NCI-H2029 (cell line): ENCODE measurements at regions not wholly inside any gene's neighbourhood (a gene's known extent, or its start where the extent isn't known, plus 50 kb on each side); places are given as distances from the start of the nearest gene placed in this dataset.

Experiments used
- DNase-seq: peaks from one replicate; lab custom pipeline; 2025; lab: John Stamatoyannopoulos, UW

DNA sequence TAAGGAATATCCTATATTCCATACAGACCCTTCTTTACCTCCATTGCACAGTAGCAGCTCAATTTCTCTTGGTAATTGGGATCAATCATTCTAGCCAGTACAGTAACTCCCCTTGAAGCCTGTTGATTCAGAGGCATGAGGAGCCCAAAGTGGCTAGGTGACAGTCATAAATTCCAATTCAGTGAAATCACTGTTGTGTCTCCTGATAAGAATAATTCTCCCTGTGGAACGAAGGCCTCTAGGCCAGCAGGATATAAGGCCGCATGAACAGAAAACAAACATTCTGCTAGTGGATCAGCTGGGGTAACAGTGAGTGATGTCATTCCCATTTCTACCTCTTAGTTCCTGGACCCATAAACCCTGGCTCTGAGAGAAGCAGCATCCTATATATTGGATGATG is 696.3 kb downstream of the NR2F2 start:
- no peak for DNase-seq

GRCh38 chr15:97027772-97028171 is 697.3 kb downstream of the NR2F2 start:
- DNase-seq: no peak

- DNase-seq: no peak
Observed at GRCh38 chr15:97030251-97030650, 699.8 kb downstream of the NR2F2 start.

- DNase-seq: no peak
Observed at GRCh38 chr15:97036301-97036700, 705.8 kb downstream of the NR2F2 start.

GRCh38 chr15:97037080-97037479 is 706.6 kb downstream of the NR2F2 start:
- DNase-seq: no peak

DNA sequence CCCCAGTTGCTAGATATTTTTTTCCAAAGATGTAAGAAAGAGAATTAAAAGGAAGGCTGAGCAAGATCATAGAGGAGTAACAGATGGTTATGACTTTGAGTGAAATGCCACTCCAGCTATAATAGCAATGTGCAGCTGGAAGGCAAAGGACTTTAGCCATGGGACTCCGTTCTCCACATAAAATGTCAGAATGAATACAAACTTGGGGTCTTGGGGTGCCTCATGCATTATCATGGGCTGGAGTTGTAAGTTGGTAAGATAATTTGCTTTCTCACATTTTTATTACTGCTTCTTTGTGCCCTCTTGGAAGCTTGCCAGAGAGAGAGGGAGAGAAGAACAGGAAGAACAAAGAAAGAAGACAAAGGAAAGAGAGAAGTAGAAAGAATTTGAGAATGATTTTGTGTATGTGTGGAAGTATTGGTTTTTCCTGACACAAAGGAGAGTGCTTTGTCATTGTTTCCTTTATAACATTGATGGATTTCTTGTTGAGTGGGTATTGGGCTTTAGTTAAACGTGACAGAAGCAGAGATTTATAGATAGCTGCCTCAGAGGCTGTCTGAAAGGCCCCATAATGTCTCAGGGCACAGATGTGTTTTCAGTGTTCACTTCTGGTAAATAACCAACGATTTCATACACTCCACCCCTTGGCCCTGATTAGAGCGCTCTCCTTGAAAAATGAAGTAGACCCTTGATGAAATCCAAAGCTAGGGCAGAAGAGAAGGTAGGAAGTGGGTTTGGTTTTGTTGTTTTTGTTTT is 715.3 kb downstream of the NR2F2 start:
- no peak for DNase-seq

- DNase-seq: no peak
Observed at GRCh38 chr15:97052513-97052912, 722.0 kb downstream of the NR2F2 start.

GRCh38 chr15:97053635-97054034 is 723.1 kb downstream of the NR2F2 start:
- no peak for DNase-seq

- no peak for DNase-seq
Observed at GRCh38 chr15:97057503-97057902, 727.0 kb downstream of the NR2F2 start.

- DNase-seq: no peak
Observed at GRCh38 chr15:97059281-97059680, 728.8 kb downstream of the NR2F2 start.

GRCh38 chr15:97061392-97061791 is 730.9 kb downstream of the NR2F2 start:
- no peak for DNase-seq

DNA sequence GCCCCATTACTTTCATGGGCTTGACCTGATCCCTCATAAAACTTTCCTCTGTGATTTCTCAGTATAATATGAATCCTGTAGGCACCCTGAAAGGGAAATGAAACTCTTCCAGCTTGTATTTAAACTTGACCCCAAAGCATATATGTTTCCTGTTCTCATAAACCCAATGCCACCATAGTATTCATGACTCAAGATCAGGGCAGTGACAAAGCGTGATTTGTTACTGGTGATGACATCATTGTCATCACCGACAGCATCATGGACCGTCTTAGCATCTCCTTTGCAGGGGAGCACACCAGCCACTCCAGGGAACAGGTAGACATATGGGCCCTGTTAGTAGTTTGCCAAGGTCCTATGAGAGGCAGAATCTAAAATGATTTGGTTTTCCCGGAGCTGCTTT is 741.2 kb downstream of the NR2F2 start:
- no peak for DNase-seq

GRCh38 chr15:97072545-97072944 is 742.0 kb downstream of the NR2F2 start:
- DNase-seq: no peak

- no peak for DNase-seq
Observed at GRCh38 chr15:97076011-97076410, 745.5 kb downstream of the NR2F2 start.

GRCh38 chr15:97077975-97078374 is 747.5 kb downstream of the NR2F2 start:
- no peak for DNase-seq

DNA sequence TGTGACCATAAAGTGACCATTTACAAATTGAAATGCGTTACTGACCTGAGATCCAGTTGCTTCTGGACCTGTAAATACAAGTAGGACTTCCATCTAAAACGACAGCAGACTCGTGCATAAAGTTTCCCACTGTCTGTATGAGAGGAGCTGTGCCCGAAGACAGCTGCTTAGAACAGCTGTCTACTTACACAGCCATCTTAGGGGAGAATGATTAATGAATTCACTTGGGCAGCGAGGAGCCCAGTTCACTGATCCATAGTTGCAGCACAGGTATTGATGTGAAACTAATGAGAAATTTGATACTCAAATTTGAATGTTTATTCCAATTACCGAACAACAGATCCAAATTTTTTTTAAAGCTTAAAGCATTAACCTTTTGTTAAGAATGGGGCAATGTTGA is 748.1 kb downstream of the NR2F2 start:
- DNase-seq: no peak

- DNase-seq: no peak
Observed at GRCh38 chr15:97081666-97082226, 751.2 kb downstream of the NR2F2 start.

DNA sequence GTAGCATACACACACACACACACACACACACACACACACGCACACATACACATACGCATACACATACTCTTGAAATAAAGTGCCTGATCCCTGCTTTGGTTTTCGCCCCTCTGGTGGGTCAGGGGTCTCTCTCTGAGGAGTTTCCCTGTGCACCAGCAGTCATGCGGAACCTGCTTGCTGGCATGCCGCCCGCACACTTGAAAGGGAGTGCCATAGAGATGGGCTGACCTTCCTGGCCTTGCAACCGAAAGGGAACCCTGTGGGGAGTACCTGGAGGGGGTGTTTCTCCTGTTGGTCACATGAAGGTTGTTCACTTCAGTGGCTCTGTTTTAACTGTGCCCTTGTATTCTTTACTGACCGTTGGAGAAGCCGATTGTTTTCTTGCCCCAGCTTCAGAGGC is 752.3 kb downstream of the NR2F2 start:
- DNase-seq: no peak

GRCh38 chr15:97084650-97085049 is 754.1 kb downstream of the NR2F2 start:
- DNase-seq: no peak

GRCh38 chr15:97085731-97086130 is 755.2 kb downstream of the NR2F2 start:
- no peak for DNase-seq

GRCh38 chr15:97087006-97087741 is 756.7 kb downstream of the NR2F2 start:
- DNase-seq: no peak

DNA sequence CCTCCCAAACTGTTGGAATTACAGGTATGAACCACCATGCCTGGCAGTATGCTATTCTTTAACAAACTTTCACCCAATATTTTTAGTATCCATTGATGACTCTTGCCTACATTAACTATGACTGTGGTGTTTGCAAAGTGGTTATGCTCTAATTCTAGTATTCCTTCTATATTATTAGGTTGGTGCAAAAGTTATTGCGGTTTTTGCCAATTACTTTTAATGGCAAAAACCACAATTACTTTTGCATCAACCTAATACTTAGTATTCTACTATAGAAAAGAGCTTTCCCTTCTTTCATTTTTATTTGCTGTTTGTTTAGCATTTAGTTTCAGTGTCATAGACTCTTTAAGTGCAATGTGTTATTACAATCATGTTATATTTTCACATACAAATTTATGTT is 760.6 kb downstream of the NR2F2 start:
- no peak for DNase-seq

- no peak for DNase-seq
Observed at GRCh38 chr15:97092656-97093055, 762.2 kb downstream of the NR2F2 start.
